ENCODE measurements at regions not wholly inside any gene's neighbourhood (a gene's known extent, or its start where the extent isn't known, plus 50 kb on each side); places are given as distances from the start of the nearest gene placed in this dataset.

DNA sequence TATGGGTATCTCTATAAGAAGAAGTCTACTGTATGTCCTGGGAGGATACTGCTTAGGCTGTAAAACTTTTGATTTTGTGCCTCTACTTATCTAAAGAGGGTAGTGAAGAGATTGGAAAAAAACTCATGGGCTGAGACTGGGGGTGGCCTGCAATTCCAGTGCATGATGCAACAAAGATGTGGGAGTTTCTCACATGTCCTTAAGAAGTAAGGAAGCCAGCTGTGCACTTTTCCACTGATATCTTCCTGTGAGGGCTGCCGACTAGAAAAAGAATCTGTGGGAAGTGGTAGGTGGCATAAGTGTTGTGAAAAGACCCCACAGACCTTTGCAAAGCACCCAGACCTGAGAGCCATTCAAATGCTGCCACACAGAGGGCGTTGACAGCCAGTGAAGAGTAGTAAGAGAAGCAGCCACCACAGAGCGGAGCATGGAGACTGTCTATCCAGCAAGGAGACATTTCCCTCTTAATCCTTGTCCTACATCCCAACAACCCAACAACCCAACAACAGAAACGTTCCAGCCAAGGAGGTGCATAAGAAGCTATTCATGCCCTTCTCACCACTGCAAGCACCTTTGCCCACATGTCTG lies 65.1 kb downstream of the PFDN4 start:
- DNase-seq = no peak

- no peak for DNase-seq
Observed at GRCh38 chr20:54275359-54276111, 67.6 kb downstream of the PFDN4 start.

DNA sequence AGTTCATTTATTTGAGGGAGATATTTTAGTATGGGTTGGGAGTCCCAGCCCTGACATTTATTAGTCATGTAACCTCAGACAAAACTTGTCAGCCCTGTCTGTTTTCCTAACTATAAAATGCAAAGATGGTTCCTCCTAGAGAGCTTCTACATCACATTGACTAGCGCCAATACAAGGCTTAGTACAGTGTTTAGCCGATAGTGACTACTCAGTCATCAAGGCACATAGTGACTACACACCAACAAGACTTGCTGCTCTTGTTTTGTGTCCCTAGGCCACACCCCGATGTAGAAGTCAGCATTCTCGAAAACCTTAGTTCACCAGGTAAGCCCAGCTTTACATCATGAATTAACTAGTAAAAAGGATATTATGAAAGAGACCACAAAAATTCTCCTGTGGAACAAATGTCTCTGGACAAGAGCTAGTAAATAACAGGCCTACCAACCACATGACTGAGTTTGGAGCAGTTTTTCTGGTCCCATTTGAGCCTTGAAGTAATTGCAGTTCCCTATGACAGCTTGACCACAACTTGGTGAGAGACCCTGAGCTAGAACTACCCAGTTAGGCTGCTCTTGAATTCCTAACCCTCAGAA lies 68.8 kb downstream of the PFDN4 start:
- no peak for DNase-seq

- no peak for DNase-seq
Observed at GRCh38 chr20:54278262-54278661, 70.4 kb downstream of the PFDN4 start.

DNA sequence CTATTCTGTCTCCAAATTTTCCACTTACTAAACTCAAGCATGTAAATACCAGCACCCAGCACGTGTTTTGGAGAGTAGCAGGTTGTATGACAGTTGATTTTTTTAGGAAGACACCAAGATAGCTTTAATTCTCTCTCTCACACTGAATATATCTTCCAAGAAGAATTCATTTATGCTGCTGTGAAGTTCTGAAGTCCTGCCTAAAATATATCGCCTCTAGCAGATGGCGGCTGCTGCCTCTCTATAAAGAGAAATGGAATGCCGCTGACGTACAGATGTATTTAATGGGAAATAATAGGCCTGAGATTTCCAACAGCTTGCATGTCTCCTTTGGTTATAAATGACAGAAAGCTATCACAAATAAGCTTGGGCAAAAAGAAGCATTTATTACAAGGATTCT lies 74.7 kb downstream of the PFDN4 start:
- DNase-seq = no peak

GRCh38 chr20:54283253-54283652 lies 75.4 kb downstream of the PFDN4 start:
- DNase-seq = no peak

DNA sequence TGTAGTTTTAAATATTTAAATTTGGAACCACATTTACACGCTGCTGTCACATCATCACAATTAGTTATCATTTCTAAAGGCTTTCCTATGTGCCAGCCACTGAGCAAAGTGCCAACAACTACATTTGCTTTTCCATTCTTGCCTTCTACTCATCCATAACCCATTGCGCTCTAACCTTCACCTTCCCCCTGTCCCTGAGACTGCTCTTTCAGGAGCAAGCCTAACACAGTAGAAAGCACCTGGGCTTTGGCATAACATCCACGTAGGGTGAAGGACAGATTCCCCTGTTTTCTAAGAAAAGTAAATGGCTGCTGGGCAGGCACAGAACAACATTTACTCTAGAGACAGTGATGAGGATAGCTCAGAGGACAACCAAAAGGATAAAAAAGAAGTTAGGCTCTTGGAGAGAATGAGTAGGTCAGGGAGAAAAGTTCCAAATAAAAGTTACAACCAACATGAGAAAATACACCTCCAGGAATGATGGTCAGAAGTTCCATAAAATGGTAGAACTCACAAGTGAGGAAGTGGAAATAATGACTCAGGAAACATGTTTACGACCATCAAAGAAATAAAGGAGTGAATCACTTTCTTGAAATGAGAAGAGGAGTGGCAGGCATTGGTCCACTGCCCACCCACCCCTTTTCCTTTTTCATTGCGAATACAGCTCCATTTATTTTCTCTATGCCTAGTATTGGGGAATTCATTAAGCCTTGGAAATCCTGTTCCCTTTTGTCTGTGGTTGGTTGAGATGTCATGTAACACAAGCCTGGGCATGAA lies 77.2 kb downstream of the PFDN4 start:
- DNase-seq = no peak

DNA sequence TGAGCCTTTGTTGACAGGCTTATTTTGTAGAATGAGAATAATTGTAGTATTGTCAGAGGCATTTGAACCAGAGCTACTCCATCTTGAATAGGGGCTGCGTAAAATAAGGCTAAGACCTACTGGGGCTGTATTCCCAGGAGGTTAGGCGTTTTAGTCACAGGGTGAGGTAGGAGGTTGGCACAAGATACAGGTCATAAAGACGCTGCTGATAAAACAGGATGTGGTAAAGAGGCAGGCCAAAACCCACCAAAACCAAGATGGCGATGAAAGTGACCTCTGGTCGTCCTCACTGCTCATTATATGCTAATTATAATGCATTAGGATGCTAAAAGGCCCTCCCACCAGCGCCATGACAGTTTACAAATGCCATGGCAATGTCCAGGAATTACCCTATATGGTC lies 82.7 kb downstream of the PFDN4 start:
- DNase-seq = no peak

- DNase-seq = no peak
Observed at GRCh38 chr20:54291339-54292010, 83.6 kb downstream of the PFDN4 start.

DNA sequence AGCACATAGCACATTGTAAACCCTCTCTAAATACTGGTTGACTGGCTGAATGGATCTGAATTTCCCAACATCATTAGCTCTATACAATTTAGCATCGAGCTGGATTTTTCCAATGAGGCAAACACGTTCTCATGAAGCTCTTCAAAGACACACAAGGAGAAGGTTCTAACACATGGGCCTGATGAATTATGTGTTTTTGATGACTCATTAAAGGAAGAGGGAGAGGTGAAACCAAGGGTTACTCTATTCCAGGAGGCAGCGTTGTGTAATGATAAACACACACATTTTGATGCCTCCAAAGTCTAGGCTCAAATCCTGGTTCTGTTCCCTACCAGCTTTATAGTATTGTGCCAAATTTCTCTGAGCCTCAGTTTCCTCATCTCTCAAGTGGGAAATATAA lies 84.3 kb downstream of the PFDN4 start:
- no peak for DNase-seq

GRCh38 chr20:54293526-54293925 lies 85.6 kb downstream of the PFDN4 start:
- no peak for DNase-seq

DNA sequence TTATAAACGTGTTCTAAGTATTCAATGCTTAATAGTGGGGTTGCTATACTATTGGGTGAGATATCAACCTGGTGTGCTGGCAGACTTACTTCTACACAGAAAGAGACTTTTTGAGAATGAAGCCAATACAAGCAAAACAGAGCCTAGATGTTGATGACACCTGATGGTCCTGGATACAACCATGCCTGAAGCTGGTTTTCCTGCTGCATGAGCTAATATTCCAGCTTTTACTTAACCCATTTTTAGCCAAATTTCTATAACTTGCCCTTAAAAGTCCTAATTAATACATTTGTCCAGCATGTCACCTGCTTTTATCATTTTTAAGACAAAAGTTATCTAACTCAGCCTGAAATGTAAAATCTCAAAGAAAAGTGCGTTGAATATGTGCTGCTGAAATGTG lies 86.2 kb downstream of the PFDN4 start:
- no peak for DNase-seq

DNA sequence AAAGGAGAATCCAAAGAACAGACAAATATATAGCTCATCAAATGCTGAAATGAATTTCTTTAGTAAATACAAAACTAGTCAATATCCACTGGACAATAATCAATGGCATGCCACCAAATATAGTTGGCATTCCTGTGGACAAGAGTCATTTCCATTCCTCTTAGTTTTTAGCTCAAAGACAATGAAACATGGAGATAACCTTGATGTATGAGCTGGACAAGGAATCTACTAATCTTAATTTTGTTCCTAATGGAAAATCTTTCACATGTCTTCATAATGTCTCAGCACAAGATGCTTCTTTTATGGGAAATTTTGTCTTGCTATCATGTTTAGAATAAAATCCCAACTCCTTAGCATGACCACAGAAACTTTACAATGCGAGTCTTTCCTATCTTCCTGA lies 87.8 kb downstream of the PFDN4 start:
- no peak for DNase-seq

DNA sequence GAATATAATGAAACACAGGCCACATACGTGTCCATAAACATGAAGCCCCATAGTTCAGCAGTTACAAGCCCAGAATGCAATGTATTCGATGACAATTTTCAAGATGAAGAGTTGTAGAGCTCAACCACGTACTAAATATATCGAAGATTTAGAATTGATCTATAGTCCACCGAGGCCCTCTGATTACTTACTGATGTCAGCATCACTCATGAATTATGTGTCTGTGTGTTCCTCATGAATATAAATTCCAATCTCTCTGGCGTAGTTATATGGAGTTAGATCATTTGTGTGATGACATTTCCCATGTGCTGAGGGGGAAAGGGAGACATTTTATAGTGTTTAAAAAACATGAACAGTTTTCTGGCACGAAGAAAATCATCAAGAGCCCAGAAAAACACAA lies 97.5 kb downstream of the PFDN4 start:
- no peak for DNase-seq

- DNase-seq = no peak
Observed at GRCh38 chr20:54306985-54307710, 99.3 kb downstream of the PFDN4 start.

DNA sequence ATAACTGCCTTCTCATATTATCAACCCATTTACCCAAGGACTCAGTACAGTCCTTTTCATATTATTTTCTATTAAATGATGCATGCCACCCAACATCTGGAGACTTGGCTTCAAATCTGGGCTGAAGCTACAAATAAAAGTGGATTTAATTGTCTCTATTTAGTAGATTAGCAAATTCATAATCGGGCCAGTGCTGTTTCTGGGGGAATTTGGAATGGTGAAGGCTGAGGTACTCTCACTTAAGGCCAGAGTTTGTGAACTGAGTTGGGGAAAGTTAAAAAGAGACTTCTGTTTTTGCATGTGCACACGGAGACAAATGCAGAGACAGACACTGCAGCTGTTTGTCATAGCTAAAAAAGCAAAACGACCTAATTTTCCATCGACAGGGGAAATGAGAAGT lies 100.9 kb downstream of the PFDN4 start:
- no peak for DNase-seq

DNA sequence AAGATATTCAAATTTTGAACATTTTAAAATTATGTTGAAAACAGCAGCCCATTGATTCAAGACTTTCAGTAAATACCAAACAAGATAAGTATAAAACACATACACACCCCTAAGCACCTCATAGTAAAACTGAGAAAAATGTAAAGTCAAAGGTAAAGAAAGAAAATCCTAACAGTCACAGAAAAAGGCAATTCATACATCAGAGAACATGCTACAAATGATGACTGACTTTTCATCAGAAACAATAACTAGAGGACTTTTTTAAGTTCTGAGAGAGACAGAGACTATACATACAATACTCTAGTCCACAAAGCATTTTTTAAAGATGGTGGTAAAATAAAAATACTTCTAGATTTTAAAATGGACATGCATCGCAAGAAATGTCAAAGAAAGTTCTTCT lies 111.0 kb downstream of the PFDN4 start:
- no peak for DNase-seq

DNA sequence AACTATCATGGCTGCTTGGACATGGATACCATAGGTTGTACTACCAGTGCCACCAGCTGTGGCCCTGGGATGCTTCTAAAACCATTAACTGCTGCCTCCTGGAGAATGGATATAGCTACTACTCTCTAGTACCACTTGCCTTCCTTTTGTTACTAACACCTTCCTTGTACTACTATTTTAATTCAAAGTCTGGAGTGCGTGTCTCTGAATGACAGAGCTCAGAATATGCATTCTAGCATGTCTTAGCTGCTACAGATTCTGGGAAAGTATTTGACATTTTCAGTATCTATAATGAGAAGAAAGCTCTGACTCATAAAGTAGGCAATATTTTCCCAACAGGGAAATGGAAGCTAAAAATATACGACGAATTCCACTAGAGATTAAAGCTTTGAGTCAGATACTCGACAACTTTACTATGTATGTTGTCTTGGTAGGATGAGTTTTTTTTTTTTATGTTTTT lies 112.3 kb downstream of the PFDN4 start:
- DNase-seq = no peak

- no peak for DNase-seq
Observed at GRCh38 chr20:54321352-54322087, 113.6 kb downstream of the PFDN4 start.

DNA sequence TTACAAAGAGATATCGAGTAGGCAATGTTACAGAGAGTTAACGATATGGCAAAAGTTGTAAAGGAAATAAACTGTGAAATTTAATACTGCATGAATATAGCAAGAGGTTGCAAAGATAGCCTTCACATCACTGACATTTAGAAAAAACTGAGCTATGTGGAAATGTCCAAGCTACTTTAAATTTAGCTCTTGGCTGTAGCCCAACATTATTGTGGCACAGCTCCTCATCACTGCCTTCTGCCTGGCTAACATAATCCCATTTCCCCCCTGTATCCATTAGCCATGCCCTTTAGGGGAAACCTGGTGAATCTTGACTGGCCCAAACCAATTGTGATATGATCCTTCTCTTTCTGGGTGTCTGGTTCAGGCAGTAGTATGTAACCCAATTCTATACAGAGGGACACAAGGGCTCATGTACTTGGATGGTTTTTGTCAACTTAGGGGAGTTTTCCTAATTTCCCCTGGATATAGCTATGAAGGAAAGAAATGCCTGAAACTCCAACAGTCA lies 115.4 kb downstream of the PFDN4 start:
- DNase-seq = no peak

DNA sequence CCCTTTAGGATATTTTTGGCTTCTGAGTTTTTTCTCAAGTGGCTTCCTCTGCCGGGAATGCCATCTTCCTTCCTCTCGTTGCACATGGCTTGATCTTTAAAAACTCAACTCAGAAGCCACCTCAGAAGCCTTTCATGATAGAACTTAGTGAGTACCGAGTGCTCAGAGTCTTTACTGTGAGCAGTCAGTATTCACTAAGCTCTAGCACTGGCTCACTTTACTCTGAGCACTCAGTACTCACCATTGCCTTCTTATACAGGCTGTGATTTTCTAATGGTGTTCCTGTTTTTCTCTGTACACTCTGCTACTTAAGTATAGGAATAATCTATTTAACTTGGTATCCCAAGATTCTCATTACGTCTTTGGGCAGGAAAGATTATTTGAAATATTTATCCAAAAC lies 116.2 kb downstream of the PFDN4 start:
- no peak for DNase-seq
